Testis (tissue), 2 donors: ENCODE measurements at regions not wholly inside any gene's neighbourhood (a gene's known extent, or its start where the extent isn't known, plus 50 kb on each side); places are given as distances from the start of the nearest gene placed in this dataset.

ENCODE experiments used
- POLR2A ChIP-seq: fragments of 450-650 bp; IDR thresholded peaks from one replicate; pipeline ENCODE4 v1.6.1; 2017; ENCODE audit warnings: antibody characterized with exemption, mild to moderate bottlenecking, moderate library complexity
- TF ChIP-seq, protein P1 (sequence below), 3 experiments: fragments of 450-650 bp in 2 of 3; fragments of 200-600 bp in 1 of 3; sonication (generic) in 1 of 3; IDR thresholded peaks; one replicate each; pipeline ENCODE4 v1.5.1; 2016 to 2019; ENCODE audit warnings: antibody characterized with exemption in 3 of 3, mild to moderate bottlenecking in 2 of 3, moderate library complexity in 1 of 3

DNA sequence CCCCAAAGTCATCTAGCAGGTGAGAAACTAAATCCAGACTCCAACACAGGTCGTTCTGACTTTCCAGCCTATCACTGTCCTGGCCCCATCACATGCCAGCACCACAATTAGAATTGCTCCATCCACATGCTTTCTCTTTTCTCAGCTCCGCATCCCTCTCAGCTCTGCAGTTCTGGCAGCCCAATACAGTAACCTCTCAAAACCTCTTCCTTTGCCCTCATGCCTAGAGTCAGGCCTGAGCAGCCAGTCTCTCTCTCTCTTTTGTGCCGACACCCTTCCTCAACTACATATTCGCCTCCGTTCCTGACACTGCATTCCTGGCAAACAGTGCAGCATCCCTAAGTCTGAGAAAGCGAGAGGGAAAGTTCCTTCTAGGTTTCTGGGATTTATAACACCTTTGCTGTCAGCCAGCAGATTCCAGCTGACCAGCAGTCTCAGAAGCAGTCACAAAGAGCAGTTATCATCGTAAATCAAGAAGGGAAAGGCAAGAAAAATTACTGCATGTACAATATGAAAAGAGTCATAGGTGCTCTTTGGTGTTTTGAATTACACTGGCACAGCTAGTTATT lies 258.0 kb downstream of the FAT3 start:
- TF ChIP-seq, protein P1, sequence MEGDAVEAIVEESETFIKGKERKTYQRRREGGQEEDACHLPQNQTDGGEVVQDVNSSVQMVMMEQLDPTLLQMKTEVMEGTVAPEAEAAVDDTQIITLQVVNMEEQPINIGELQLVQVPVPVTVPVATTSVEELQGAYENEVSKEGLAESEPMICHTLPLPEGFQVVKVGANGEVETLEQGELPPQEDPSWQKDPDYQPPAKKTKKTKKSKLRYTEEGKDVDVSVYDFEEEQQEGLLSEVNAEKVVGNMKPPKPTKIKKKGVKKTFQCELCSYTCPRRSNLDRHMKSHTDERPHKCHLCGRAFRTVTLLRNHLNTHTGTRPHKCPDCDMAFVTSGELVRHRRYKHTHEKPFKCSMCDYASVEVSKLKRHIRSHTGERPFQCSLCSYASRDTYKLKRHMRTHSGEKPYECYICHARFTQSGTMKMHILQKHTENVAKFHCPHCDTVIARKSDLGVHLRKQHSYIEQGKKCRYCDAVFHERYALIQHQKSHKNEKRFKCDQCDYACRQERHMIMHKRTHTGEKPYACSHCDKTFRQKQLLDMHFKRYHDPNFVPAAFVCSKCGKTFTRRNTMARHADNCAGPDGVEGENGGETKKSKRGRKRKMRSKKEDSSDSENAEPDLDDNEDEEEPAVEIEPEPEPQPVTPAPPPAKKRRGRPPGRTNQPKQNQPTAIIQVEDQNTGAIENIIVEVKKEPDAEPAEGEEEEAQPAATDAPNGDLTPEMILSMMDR (IDR thresholded peaks at IDR 0.05), result no peak
- TF ChIP-seq POLR2A, result no peak
